Mammary epithelial cell (primary cell): ENCODE measurements at regions not wholly inside any gene's neighbourhood (a gene's known extent, or its start where the extent isn't known, plus 50 kb on each side); places are given as distances from the start of the nearest gene placed in this dataset.

Experiments used
- CTCF ChIP-seq, 2 donors: IDR thresholded peaks in 1 of 2; conservative IDR thresholded peaks in 1 of 2; 2 replicates each; pipeline ENCODE4 v1.5.1; 2011 to 2012; ENCODE audit warnings: inconsistent platforms in 2 of 2, low read length in 2 of 2, mild to moderate bottlenecking in 2 of 2, control low read depth in 1 of 2, low read depth in 1 of 2; ENCODE audit not compliant: insufficient read depth in 1 of 2; ENCODE audit errors: extremely low read depth in 1 of 2
- EZH2 ChIP-seq: IDR thresholded peaks from 2 replicates; pipeline ENCODE4 v1.6.1; 2012; ENCODE audit warnings: low read length, inconsistent platforms, borderline replicate concordance

- TF ChIP-seq CTCF (conservative IDR thresholded peaks at IDR 0.05 in 1 of 2, IDR thresholded peaks at IDR 0.05 in 1 of 2; ENCODE audit: extremely low read depth in 1 of 2, insufficient read depth in 1 of 2, low read depth in 1 of 2, low read length in 2 of 2) (no peak), EZH2 (no peak)
Observed at GRCh38 chr7:68434857-68435256, 1163.4 kb upstream of the AUTS2 start.
